ENCODE measurements at regions not wholly inside any gene's neighbourhood (a gene's known extent, or its start where the extent isn't known, plus 50 kb on each side); places are given as distances from the start of the nearest gene placed in this dataset.

DNA sequence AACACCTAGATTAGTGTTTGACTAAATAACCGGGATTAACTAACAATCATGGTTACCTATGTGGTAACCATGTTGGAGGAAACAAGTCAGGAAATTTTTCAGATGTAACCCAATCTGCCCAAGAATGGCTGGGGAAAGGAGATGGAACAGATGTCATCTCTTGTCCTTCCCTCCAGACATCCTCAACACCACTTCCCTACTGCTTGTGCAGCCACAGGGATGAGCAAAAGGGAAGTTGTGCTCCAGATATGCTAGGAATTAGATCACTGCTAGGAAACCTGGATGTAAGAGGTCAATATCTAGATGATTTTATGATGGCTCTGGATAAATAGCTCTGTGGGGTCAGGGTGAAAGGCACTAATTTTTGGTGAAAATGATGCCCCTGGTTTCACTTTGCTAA is 61.3 kb upstream of the ELL2 start:
- no CpG with 5 or more reads among the region's 1 CpG for WGBS (ENCODE audit: insufficient coverage)
- intact Hi-C loops (cut with micrococcal nuclease) = no loop called here
- Histone ChIP-seq H3K4me1 (ENCODE audit: control insufficient read depth in 1 of 2, insufficient read depth in 2 of 2, low read length in 2 of 2) (no peaks in the 10 kb centered on the region), H3K27ac (ENCODE audit: low read depth in 1 of 2, low read length in 2 of 2) (no peak overlapping the region), H3K36me3 (replicated peaks in 1 of 2; ENCODE audit: control insufficient read depth in 1 of 2, insufficient read depth in 2 of 2, low read length in 2 of 2) (no peaks in the 10 kb centered on the region), H3K4me3 (replicated peaks in 1 of 3; ENCODE audit: low read depth in 2 of 3, low read length in 3 of 3) (no peak overlapping the region), H4K20me1 (ENCODE audit: insufficient read depth, low read length) (no peaks in the 10 kb centered on the region), H2AFZ (ENCODE audit: insufficient read depth, low read depth, low read length, poor library complexity, severe bottlenecking) (no peak overlapping the region), H3K27me3 (ENCODE audit: control insufficient read depth in 2 of 2, insufficient read depth in 2 of 2, low read length in 2 of 2) (no peaks in the 10 kb centered on the region), H3K4me2 (replicated peaks; ENCODE audit: extremely low read depth, low read length, poor library complexity, severe bottlenecking) (no peak overlapping the region), H3K9ac (ENCODE audit: insufficient read depth, low read length, poor library complexity, severe bottlenecking) (no peak overlapping the region), H3K9me3 (replicated peaks in 1 of 2; ENCODE audit: control insufficient read depth in 1 of 2, insufficient read depth in 1 of 2, low read length in 2 of 2) (no peaks in the 10 kb centered on the region), H3K79me2 (ENCODE audit: insufficient read depth, low read length) (no peaks in the 10 kb centered on the region)
- Mint-ChIP-seq H3K9me3 (no peaks in the 10 kb centered on the region), H3K36me3 (no peaks in the 10 kb centered on the region), H3K27me3 (ENCODE audit: low read depth in 3 of 3) (peaks cover 0 to 2% (median 0%) of the 10 kb centered on the region in 3 donors), H3K27ac (no peak overlapping the region), H3K4me3 (no peak overlapping the region), H3K4me1 (peaks cover 5% of the 10 kb centered on the region)
- TF ChIP-seq, protein P1, sequence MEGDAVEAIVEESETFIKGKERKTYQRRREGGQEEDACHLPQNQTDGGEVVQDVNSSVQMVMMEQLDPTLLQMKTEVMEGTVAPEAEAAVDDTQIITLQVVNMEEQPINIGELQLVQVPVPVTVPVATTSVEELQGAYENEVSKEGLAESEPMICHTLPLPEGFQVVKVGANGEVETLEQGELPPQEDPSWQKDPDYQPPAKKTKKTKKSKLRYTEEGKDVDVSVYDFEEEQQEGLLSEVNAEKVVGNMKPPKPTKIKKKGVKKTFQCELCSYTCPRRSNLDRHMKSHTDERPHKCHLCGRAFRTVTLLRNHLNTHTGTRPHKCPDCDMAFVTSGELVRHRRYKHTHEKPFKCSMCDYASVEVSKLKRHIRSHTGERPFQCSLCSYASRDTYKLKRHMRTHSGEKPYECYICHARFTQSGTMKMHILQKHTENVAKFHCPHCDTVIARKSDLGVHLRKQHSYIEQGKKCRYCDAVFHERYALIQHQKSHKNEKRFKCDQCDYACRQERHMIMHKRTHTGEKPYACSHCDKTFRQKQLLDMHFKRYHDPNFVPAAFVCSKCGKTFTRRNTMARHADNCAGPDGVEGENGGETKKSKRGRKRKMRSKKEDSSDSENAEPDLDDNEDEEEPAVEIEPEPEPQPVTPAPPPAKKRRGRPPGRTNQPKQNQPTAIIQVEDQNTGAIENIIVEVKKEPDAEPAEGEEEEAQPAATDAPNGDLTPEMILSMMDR (IDR thresholded peaks at IDR 0.05) = no peak
- DNase-seq = no peak

DNA sequence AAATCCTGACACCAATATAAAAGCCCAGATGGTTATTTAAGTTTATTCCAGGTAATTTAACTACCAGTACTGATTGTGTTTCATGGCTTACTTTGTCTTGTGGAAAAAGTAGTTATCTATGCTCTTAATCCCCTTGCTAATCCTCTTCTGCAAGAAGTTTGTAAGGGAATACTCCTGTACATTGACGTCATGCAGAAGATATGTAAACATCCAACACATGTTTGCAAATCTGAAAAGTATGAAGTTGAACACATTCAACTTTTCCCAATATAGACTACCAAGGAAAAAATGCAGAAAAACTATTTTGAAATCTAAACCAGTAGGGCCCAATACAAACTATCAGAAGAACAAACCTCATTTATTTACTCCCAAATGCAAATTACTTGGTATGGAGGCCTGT is 56.3 kb upstream of the ELL2 start:
- Mint-ChIP-seq H3K27me3 (ENCODE audit: low read depth in 3 of 3) (peaks cover 0 to 2% (median 1%) of the 10 kb centered on the region in 3 donors), H3K9me3 (no peaks in the 10 kb centered on the region), H3K27ac (no peak overlapping the region), H3K4me3 (no peak overlapping the region), H3K36me3 (no peaks in the 10 kb centered on the region), H3K4me1 (no peaks in the 10 kb centered on the region)
- H2AFZ ChIP-seq (ENCODE audit: insufficient read depth, low read depth, low read length, poor library complexity, severe bottlenecking) = no peak overlapping the region
- H3K36me3 ChIP-seq (replicated peaks in 1 of 2; ENCODE audit: control insufficient read depth in 1 of 2, insufficient read depth in 2 of 2, low read length in 2 of 2) = no peaks in the 10 kb centered on the region
- H4K20me1 ChIP-seq (ENCODE audit: insufficient read depth, low read length) = no peaks in the 10 kb centered on the region
- TF ChIP-seq, protein P1 (IDR thresholded peaks at IDR 0.05) = no peak
- no peaks in the 10 kb centered on the region for H3K79me2 ChIP-seq (ENCODE audit: insufficient read depth, low read length)
- no peaks in the 10 kb centered on the region for H3K27me3 ChIP-seq (ENCODE audit: control insufficient read depth in 2 of 2, insufficient read depth in 2 of 2, low read length in 2 of 2)
- H3K9ac ChIP-seq (ENCODE audit: insufficient read depth, low read length, poor library complexity, severe bottlenecking) = no peak overlapping the region
- no peaks in the 10 kb centered on the region for H3K9me3 ChIP-seq (replicated peaks in 1 of 2; ENCODE audit: control insufficient read depth in 1 of 2, insufficient read depth in 1 of 2, low read length in 2 of 2)
- H3K27ac ChIP-seq (ENCODE audit: low read depth in 1 of 2, low read length in 2 of 2) = no peak overlapping the region
- intact Hi-C loops (cut with micrococcal nuclease) = no loop called here
- WGBS (ENCODE audit: insufficient coverage) = no CpG with 5 or more reads among the region's 1 CpG
- no peak overlapping the region for H3K4me3 ChIP-seq (replicated peaks in 1 of 3; ENCODE audit: low read depth in 2 of 3, low read length in 3 of 3)
- no peak overlapping the region for H3K4me2 ChIP-seq (replicated peaks; ENCODE audit: extremely low read depth, low read length, poor library complexity, severe bottlenecking)
- DNase-seq = no peak
- no peaks in the 10 kb centered on the region for H3K4me1 ChIP-seq (ENCODE audit: control insufficient read depth in 1 of 2, insufficient read depth in 2 of 2, low read length in 2 of 2)
